Fibroblast of skin of back (primary cell): ENCODE measurements at regions not wholly inside any gene's neighbourhood (a gene's known extent, or its start where the extent isn't known, plus 50 kb on each side); places are given as distances from the start of the nearest gene placed in this dataset.
A peak's percentile ranks its signal among the peaks of the same experiment; 100 is the strongest.

Experiments
- DNase-seq: peaks from one replicate; pipeline ENCODE4 v3.0.0-alpha.2; 2013

- DNase-seq = no peak
These were observed 65.0 kb upstream of the CCN6 start for GRCh38 chr6:111988926-111989325.

GRCh38 chr6:111989743-111990142, 64.2 kb upstream of the CCN6 start:
- no peak for DNase-seq

- DNase-seq = no peak
These were observed 63.7 kb upstream of the CCN6 start for GRCh38 chr6:111990214-111990613.

- DNase-seq = peak; percentile 65
These were observed 61.1 kb upstream of the CCN6 start for GRCh38 chr6:111992851-111993250.

- no peak for DNase-seq
These were observed 60.6 kb upstream of the CCN6 start for GRCh38 chr6:111993342-111993741.

GRCh38 chr6:111994791-111995190, 59.1 kb upstream of the CCN6 start:
- DNase-seq = no peak

GRCh38 chr6:111995404-111995803, 58.5 kb upstream of the CCN6 start:
- DNase-seq = peak; percentile 60

GRCh38 chr6:111996144-111996865, 57.6 kb upstream of the CCN6 start:
- no peak for DNase-seq

GRCh38 chr6:111997078-111997852, 56.6 kb upstream of the CCN6 start:
- peak; percentile 79 for DNase-seq

GRCh38 chr6:111997853-111998208, 56.1 kb upstream of the CCN6 start:
- DNase-seq = no peak

- no peak for DNase-seq
These were observed 51.6 kb upstream of the CCN6 start for GRCh38 chr6:112002307-112002706.
